ENCODE measurements at regions not wholly inside any gene's neighbourhood (a gene's known extent, or its start where the extent isn't known, plus 50 kb on each side); places are given as distances from the start of the nearest gene placed in this dataset.

DNA sequence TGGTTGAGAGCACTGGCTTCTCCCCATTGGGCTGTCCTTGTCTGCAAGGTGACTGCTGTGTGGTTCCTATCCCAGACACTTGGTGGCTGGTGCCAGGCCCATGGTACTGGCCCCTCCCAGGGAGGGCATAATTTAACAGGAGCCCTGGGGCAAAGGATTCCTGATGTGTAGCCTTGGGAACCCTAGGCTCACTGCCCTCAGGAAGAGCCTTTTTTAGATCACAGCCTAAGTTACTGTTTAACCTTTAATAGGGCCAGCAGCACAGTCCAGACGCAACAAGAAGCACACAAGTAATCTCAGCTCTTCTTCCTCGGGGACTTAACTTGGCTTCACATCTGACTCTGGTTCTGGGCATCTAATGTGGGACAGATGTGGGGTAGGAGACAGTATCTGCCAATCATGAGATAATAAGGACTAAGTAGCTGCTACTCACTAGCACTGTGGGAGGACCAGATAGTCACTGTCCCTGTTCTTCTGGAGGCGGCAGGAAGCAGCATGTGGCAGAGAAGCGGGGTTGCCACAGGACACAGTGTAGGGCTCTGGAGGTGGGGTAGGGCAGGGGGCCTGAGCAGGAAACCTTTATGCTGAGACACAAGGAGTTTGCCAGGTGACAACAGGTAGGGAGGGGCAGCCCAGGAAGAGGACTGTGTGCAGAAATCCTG lies 136.3 kb downstream of the TMEM17 start:
- TF ChIP-seq FOXM1 (IDR thresholded peaks at IDR 0.05; ENCODE audit: borderline replicate concordance, low read depth) (no peak), EP300 (IDR thresholded peaks at IDR 0.05; ENCODE audit: borderline replicate concordance) (no peak), EGR1 (IDR thresholded peaks at IDR 0.05) (no peak), TAF1 (IDR thresholded peaks at IDR 0.05; ENCODE audit: low read depth) (no peak), CREB1 (IDR thresholded peaks at IDR 0.05; ENCODE audit: low read depth) (no peak), RAD21 (IDR thresholded peaks at IDR 0.05; ENCODE audit: low read depth) (no peak), CEBPB (IDR thresholded peaks at IDR 0.05) (no peak), YY1 (IDR thresholded peaks at IDR 0.05; ENCODE audit: low read depth) (no peak), NFIC (IDR thresholded peaks at IDR 0.05) (no peak), TCF12 (IDR thresholded peaks at IDR 0.05; ENCODE audit: low read depth) (no peak), TEAD4 (IDR thresholded peaks at IDR 0.05) (no peak)
- TF ChIP-seq, protein P1, sequence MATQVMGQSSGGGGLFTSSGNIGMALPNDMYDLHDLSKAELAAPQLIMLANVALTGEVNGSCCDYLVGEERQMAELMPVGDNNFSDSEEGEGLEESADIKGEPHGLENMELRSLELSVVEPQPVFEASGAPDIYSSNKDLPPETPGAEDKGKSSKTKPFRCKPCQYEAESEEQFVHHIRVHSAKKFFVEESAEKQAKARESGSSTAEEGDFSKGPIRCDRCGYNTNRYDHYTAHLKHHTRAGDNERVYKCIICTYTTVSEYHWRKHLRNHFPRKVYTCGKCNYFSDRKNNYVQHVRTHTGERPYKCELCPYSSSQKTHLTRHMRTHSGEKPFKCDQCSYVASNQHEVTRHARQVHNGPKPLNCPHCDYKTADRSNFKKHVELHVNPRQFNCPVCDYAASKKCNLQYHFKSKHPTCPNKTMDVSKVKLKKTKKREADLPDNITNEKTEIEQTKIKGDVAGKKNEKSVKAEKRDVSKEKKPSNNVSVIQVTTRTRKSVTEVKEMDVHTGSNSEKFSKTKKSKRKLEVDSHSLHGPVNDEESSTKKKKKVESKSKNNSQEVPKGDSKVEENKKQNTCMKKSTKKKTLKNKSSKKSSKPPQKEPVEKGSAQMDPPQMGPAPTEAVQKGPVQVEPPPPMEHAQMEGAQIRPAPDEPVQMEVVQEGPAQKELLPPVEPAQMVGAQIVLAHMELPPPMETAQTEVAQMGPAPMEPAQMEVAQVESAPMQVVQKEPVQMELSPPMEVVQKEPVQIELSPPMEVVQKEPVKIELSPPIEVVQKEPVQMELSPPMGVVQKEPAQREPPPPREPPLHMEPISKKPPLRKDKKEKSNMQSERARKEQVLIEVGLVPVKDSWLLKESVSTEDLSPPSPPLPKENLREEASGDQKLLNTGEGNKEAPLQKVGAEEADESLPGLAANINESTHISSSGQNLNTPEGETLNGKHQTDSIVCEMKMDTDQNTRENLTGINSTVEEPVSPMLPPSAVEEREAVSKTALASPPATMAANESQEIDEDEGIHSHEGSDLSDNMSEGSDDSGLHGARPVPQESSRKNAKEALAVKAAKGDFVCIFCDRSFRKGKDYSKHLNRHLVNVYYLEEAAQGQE (IDR thresholded peaks at IDR 0.05; ENCODE audit: low read depth), result no peak
- TF ChIP-seq, protein P2, sequence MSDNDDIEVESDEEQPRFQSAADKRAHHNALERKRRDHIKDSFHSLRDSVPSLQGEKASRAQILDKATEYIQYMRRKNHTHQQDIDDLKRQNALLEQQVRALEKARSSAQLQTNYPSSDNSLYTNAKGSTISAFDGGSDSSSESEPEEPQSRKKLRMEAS (IDR thresholded peaks at IDR 0.05), result no peak
- TF ChIP-seq, protein P3, sequence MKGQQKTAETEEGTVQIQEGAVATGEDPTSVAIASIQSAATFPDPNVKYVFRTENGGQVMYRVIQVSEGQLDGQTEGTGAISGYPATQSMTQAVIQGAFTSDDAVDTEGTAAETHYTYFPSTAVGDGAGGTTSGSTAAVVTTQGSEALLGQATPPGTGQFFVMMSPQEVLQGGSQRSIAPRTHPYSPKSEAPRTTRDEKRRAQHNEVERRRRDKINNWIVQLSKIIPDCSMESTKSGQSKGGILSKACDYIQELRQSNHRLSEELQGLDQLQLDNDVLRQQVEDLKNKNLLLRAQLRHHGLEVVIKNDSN (IDR thresholded peaks at IDR 0.05), result no peak
